T follicular helper cell (primary cell): ENCODE measurements at regions not wholly inside any gene's neighbourhood (a gene's known extent, or its start where the extent isn't known, plus 50 kb on each side); places are given as distances from the start of the nearest gene placed in this dataset.
"Not testable (repeated sequence)": the region's sequence is repeated elsewhere in the genome, so short reads cannot be mapped to it uniquely, and the experiment has no call there.

ENCODE experiments used
- DNase-seq: peaks from one replicate; pipeline ENCODE4 v3.0.0-alpha.2; 2020; ENCODE audit warnings: low read depth

DNA sequence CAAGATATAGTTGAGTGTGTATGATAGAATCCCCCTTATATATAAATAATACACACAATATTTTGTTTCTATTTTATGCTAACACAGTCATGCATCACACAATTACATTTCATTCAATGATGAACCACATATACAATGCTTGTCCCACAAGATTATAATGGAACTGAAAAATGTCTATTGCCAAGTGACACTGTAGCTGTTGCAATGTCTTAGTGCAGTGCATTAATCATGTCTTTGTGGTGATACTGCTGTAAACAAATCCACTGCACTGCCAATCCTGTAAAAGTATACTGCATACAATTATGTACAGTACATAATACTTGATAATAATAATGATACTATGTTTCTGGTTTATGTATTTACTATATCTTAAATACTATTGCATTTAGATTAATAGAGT, 512.1 kb upstream of the CNTN3 start:
- DNase-seq: no peak

DNA sequence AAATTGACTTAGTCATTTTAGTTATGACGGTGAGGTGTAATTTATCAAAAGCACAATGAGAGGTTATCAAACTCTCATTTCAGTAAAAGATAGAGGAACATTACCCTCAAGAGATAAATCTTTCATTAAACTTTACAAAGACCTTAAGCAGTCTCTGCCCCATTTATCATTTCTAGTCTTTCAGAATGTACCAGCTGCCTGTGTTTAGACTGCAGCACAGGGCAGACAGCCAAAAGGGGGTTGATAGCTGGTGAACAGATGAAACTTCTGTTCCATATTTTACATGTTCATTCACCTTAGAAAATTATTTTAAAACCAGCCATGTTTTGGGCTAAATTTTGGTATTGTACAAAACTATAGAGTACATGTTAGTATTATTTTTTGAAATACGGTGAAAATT, 514.6 kb upstream of the CNTN3 start:
- no peak for DNase-seq

DNA sequence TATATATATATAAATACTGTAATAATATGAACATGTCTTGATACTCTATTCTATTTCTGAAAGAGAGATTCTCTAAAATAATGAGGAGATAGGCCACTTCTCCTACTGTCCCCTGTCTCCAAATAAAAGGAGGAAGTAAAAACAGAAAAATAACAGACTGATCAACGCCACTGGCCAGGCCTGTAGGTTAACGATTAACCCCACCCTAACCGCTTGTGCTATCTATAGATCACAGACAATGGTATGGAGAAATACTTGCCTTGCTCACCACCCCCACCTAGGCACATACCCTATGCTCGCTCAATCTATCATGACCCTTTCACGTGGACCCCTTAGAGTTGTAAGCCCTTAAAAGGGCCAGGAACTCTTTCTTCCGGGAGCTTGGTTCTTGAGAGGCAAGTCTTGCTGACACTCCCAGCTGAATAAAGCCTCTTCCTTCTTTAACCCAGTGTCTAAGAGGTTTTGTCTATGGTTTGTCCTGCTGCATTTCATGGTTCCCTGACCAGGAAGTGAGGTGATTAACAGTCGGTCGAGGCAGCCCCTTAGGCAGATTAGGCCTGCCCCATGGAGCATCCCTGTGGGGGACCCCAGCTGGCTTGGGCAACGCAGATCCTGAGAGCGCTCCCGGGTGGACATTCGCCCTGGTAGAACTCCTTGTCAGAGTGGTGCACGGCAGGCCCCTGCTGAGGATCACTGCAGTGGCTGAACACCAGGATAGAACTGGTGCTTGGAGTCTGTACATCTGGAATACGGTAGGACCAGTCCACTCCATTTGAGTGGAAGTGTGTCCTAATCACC, 521.8 kb upstream of the CNTN3 start:
- DNase-seq: no peak

DNA sequence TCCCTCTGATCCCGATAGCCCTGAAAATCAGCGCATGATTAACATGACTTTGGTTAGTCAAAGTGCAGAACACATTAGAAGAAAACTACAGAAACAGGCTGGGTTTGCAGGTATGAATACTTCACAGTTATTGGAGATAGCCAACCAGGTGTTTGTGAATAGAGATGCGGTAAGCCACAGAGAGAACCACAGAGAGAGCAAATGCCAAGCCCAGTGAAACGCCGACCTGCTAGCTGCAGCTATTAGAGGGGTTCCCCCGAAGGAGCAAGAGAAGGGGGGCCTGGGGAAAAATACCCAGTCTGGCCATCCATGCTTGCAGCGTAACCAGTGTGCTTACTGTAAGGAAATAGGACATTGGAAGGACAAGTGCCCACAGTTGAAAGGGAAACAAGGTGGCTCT, 523.9 kb upstream of the CNTN3 start:
- DNase-seq: no peak

DNA sequence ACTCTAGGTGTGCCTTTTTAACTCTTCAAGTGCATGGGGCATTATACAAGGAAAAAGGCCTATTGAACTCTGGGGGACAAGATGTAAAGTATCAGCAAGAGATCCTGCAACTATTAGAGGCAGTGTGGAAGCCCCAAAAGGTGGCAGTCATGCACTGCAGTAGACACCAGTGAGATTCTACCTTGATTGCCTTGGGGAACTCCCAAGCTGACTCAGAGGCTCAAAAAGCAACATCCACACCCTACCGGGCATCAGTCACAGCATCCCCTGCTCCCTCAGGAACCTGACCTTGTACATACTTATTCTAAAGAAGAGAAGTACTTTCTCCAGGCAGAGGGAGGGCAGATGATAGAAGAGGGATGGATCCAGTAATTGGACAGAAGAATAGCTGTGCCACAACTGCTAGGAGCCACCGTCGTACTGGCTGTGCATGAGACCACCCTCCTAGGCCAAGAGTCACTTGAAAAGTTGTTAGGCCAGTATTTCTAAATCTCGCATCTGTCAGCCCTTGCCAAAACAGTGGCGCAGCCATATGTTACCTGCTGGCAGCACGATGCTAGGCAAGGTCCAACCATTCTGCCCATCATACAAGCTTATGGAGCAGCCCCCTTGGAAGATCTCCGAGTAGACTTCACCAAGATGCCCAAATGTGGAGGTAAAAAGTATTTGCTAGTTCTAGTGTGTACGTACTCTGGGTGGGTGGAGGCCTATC, 523.1 kb upstream of the FRG2C start:
- DNase-seq: no peak

DNA sequence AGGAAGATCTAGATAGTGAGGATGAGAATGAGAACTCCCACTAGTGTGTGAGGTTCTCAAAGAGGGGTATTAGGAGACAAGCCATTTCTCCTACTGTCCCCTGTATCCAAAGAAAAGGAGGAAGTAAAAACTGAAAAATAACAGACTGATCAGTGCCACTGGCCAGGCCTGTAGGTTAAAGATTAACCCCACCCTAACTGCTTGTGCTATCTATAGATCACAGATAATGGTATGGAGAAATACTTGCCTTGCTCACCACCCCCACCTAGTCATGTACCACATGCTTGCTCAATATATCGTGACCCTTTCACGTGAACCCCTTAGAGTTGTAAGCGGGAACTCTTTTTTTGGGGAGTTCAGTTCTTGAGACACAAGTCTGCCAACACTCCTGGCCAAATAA, 519.7 kb upstream of the FRG2C start:
- DNase-seq: no peak

DNA sequence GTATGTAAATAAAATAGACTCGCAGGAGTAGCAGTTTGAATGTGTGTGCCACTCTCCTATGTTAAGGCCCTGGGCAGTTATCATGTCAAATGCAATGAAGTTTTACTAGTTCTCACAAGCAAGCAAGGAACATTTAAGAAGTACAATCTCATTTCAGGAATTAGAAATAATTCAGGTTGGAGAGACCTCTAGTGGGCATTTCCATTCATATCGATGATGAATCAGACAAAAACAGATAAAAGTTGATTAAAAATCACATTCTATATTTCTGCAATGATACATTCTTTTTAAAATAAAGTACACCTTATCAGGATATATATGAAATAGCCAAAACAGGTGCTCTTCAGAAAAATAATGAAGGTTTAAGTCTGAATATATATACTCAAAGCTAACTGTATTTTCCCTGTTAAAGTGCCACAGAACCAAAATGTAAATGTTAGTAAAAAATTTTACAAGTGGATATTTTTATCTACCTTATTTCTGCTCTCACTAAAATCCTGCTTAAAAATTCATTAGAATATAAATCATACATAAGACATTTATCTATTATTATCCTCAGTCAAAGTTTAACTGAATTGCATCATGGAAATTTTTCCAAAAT, 492.4 kb upstream of the FRG2C start:
- no peak for DNase-seq

DNA sequence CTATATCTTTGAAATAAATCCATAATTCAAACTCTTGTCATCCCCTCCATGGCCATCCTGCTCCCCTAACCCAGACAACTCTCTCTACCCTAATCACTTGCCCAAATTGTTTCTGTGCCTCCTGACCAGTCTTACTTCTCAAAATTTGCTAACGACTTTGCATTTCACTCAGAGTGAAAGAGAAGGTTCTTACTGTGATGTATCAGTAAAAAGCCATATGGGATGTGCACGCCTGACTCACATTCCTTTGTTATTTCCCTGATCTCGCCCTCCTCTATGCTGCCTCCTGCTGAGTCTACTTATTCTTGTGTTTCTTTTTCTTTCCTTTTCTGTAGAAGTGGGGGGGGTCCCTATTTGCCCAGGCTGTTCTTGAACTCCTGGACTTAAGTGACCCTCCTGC, 487.2 kb upstream of the FRG2C start:
- no peak for DNase-seq

DNA sequence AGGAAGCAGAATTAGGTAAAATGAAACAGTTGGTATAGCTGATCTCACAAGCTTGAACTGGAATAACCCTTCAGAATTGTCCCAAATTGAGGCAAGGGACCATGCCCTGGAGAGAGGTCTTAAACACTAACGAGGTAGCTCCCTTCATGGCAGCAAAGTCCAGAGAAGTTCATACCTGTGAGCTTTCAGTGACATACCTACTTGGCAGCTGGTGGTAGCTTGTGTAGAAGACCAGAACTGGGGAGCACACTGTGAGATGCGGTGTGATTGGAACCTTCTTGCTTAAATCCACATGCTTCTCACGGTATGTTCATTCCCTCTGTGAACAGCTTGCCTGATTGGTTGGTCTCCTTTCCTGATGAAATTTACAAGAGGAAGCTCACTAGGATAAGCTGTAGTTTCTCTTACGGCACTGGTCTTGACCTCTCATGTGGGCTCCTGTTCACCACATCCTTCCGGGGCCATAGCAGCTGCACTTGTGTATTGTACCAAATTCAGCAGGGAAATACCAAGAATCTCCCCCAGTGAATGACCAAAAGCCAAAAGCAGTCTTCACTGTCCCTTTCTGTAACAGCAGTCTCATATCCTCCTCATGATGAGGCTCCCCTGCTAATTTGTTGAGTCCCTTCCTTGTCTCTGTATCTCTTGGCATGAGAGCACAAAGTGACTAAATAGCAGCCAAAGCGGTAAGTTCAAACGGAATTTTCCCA, 483.7 kb upstream of the FRG2C start:
- DNase-seq: no peak

DNA sequence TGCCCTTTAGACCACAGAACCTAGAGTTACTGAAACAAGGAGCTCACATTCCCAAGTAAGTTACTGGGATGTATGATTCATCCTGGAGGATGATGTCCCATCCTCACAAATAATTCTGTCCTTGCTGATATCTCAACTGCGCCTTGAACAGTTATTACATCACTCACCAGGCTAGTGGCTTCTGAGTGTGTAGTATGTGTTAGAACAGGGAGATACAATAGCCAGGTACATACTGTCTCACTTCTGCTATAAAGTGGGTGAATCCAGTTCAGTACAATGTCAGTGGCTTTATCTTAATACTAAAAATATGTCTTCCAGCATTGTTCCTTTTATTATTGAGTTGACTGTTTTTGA, 483.2 kb upstream of the FRG2C start:
- DNase-seq: no peak

DNA sequence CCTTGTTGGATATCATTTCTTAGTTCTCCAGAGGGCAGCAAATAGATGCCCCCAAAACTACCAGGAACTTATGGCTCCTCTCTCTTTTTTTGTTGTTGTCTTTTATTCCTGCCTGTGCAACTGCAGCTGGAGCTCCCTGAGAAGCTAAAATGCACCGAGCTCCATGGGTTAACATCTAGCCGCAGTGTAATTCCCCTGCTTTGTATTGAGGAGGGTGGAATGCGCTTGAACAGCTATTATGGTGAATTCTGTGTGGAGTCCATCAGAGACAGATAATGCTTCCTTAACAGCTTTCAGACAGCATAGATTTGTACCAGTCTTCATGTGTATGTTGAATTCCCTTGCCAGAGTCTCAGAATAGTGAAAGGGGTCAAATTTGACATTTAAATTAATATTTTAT, 475.2 kb upstream of the FRG2C start:
- no peak for DNase-seq

DNA sequence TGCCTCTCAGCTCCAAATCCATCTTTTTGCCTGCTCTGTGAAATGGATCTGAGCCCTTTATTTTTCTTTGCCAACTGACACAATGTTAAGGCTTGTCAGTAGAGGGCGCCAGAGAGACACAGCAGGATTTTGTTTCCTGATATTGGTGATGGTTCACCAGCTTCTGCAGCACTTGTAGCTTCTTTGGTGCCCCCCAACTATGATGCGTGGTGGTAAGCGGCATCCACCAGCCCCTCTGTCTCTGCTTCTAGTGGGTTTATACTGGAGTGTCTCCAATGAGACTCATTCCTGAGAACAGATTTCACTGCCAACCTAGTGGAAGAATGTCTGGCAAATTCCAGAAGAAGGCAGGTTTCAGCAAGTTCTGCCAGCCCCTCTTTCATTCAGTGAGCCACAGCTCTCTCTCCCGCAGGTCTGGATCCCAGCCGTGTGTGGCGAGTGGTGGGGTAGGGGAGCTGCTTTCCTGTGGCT, 471.9 kb upstream of the FRG2C start:
- DNase-seq: peak; percentile 25

DNA sequence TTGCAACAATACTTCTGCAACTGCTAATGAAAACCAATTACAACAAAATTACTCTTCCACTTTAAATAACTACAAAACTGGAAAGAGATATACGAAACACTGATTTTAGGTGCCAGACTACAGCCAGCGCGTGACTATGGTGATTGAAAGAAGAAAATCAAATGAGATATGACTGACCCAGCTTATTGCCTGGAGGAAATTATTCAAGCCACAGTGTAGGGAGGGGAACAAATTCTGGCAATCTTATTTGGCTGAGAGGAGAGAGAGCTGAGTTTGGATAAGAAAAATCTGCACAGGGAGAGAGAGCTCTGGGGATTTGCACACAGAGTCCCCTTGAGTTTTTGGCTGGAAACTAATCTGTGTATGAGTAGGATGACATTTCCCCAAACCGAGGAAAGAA, 470.3 kb upstream of the FRG2C start:
- no peak for DNase-seq

DNA sequence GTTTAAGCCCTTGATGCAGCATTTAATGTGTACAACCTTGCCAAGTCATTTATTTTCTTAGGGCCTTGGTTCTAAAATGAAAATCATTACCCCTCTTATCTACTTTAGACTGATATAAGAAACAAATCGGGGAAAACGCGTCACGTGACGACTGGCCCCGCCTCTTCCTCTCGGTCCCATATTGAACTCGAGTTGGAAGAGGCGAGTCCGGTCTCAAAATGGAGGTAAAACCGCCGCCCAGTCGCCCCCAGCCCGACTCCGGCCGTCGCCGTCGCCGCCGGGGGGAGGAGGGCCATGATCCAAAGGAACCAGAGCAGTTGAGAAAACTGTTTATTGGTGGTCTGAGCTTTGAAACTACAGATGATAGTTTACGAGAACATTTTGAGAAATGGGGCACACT, 449.8 kb upstream of the FRG2C start:
- not testable (repeated sequence) for DNase-seq

DNA sequence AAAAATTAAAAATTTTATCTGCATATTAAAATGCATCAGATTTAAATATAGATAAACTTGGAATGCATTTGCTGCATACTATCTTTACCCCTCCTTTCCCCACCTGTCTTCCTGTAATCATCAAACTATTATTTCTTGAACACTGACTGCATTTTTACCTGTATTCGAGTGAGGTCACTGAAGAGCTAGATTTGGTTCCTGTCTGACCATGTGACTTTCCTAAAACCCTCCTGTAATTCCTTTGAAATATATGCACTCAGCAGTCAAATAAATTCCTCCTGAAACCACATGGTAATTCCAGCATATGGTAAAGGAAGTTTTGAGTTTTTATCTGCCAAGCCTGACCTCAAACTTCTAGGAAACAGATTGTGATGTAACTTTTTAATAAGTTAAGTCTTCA, 445.6 kb upstream of the FRG2C start:
- DNase-seq: no peak

DNA sequence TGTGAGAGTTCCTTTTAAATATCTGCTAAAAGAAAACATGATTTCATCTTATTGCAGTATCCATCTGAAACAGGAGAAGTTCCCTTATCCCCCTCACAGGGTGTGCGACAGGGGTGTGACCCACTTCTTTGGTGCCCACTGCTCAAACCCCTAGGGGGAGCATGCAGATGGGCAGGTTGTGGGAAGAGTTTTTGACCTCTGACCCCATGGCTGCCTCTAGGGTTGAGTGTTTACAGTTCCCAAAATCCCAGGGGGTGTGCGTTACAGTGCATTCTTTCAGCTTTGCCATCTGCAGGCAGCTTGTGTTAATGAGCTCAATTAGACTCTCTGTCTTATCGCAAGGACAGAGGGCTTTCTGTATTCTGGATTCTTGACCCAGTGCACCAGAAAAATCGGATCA, 443.2 kb upstream of the FRG2C start:
- DNase-seq: no peak

DNA sequence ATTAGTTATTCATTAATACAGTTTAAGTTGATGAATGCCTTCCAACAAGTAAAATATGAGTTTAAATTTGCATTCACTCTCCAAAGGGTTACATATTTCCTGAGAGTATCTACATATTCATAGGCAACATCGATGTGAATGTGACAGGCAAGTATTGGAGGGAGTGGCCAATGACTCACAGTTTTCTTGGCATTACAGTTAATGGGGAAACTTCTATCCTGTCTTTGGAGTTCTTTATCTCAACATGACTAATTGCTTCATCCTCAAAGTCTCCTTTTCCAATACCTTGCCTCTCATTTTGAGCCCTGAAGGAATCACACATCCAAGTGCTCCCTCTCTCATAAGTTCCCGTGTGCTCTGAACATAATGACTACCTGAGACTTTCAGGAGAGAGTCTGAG, 439.7 kb upstream of the FRG2C start:
- DNase-seq: no peak

DNA sequence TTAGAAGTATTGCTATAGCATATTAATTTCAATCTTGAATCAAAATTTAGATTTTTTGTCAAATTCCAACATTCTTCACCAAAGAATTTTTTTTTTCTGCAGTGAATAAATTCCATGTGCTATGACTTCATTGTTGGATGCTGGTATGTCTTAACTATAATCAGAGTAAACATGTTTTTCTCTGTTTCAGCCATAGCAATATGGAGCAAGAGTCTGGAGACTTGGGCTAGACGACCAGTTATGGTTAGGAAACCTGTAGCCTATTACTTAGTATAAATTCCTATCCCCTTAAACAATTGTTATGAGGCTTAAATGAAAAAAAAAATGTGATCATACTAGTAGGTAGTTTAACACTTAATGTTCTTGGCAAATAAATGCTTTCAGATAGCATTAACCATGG, 431.9 kb upstream of the FRG2C start:
- DNase-seq: no peak

DNA sequence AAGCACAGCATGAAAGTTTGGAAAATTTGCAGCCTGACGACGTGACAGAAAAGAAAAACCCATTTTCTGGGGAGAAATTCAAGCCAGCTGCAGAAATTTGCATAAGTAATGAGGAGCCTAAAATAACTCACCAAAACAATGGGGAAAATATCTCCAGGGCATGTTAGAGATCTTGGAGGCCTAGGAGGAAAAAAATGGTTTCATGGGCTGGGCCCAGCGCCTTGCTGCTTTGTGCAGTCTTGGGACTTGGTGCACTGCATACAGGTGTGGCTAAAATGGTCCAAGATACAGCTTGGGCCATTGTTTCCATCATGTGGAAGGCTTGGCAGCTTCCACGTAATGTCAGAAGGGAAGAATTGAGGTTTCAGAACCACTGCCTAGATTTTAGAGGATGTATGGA, 428.5 kb upstream of the FRG2C start:
- no peak for DNase-seq

DNA sequence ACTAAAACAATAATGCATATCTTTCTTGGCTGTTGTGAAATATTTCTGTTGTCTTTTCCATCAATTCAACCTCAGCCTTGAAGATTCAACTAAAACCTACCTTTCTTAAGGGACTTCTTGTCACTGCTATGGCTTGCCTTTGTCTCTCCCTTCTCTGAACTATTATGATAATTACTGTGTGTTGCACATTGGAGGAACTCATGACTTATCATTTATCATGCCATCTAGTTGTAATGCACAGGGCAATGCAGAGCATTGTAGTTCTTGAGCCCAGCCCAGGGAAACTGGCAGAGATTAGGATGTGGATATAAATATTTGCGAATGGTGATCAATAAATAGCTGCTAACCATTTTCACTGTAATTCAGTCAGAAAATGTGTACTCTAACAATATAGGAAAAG, 427.1 kb upstream of the FRG2C start:
- DNase-seq: no peak

DNA sequence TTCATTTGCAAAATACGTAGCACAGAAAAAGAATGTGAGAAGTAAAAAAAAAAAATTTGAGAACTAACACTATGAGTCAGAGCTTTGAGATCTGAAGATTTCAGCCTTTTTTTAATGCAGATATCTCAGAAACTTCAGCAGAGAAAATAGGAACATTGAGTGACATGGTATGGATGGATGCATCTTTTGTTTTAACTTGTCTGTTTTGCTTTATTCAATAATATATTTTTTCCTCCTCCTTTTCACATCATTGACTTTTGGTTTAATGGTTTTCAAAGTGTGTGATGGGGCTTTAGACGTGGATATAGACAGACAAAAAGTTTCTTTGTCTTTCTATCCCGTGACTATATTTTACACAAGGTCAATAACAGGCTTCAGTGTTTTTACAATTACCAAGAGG, 426.7 kb upstream of the FRG2C start:
- no peak for DNase-seq

DNA sequence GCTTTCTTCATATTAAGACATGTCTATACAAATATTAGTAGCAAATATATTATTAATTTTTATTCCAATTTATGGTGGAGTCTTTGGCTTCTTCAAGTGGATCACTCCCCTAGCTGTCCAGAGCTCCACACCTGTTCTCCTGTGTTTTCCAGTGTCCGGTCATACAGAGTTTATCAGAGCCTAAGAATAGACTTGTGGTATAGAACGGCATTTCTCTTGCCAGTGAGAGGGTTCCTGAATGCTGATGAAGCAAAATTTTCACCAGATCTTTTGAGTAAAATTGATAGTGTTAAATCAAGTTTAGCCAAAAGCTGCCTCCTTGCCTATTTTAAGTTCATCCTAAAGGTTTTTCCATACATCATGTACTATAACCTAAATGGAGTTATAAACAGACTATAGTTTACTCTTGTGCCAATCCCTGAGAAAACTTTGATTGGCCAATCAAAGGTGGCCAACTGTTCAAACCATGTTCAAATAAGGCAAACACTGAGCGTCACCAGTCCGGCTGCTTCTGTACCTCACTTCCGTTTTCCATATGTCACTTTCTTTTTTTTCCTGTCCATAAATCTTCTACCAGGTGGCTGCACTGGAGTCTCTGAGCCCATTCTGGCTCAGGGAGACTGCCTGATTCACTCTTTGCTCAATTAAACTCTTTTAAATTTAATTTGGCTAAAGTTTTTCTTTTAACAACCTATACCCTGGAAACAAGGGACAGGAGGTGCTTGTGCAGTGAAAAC, 422.7 kb upstream of the FRG2C start:
- DNase-seq: not testable (repeated sequence)
